ENCODE measurements at regions not wholly inside any gene's neighbourhood (a gene's known extent, or its start where the extent isn't known, plus 50 kb on each side); places are given as distances from the start of the nearest gene placed in this dataset.

- H3K4me3 ChIP-seq (ENCODE audit: low read depth, low read length), result no peak overlapping the region
Observed at GRCh38 chrX:15163131-15163530, 106.8 kb downstream of the ASB9 start.

GRCh38 chrX:15160558-15161095, 109.3 kb downstream of the ASB9 start:
- no peak for TF ChIP-seq CTCF (IDR thresholded peaks at IDR 0.05; ENCODE audit: low read depth, low read length)
- H3K4me3 ChIP-seq (ENCODE audit: low read depth, low read length), result no peak overlapping the region

More at GRCh38 chrX:15163131-15163530, 106.8 kb downstream of the ASB9 start:
- TF ChIP-seq CTCF (IDR thresholded peaks at IDR 0.05; ENCODE audit: low read depth, low read length), result no peak

- no peak overlapping the region for H3K4me3 ChIP-seq (ENCODE audit: low read depth, low read length)
Observed at GRCh38 chrX:15158736-15159406, 111.0 kb downstream of the ASB9 start.

GRCh38 chrX:15158350-15158735, 111.5 kb downstream of the ASB9 start:
- no peak for TF ChIP-seq CTCF (IDR thresholded peaks at IDR 0.05; ENCODE audit: low read depth, low read length)
- no peak overlapping the region for H3K4me3 ChIP-seq (ENCODE audit: low read depth, low read length)

More at GRCh38 chrX:15158736-15159406, 111.0 kb downstream of the ASB9 start:
- no peak for TF ChIP-seq CTCF (IDR thresholded peaks at IDR 0.05; ENCODE audit: low read depth, low read length)

GRCh38 chrX:15157624-15158023, 112.3 kb downstream of the ASB9 start:
- TF ChIP-seq CTCF (IDR thresholded peaks at IDR 0.05; ENCODE audit: low read depth, low read length), result no peak
- no peak overlapping the region for H3K4me3 ChIP-seq (ENCODE audit: low read depth, low read length)

- no peak overlapping the region for H3K4me3 ChIP-seq (ENCODE audit: low read depth, low read length)
- TF ChIP-seq CTCF (IDR thresholded peaks at IDR 0.05; ENCODE audit: low read depth, low read length), result no peak
Observed at GRCh38 chrX:15151267-15152186, 118.4 kb downstream of the ASB9 start.

- no peak overlapping the region for H3K4me3 ChIP-seq (ENCODE audit: low read depth, low read length)
- no peak for TF ChIP-seq CTCF (IDR thresholded peaks at IDR 0.05; ENCODE audit: low read depth, low read length)
Observed at GRCh38 chrX:15150586-15150985, 119.3 kb downstream of the ASB9 start.

Measured in WI38 (cell line).